HCT116 (cell line): ENCODE measurements at regions not wholly inside any gene's neighbourhood (a gene's known extent, or its start where the extent isn't known, plus 50 kb on each side); places are given as distances from the start of the nearest gene placed in this dataset.

Experiments
- EZH2phosphoT487 ChIP-seq: fragments of 200-600 bp; IDR thresholded peaks from 2 replicates; pipeline ENCODE4 v1.6.1; 2018; ENCODE audit warnings: antibody characterized with exemption, borderline replicate concordance
- FOSL1 ChIP-seq: IDR thresholded peaks from 2 replicates; pipeline ENCODE4 v1.6.1; 2012; ENCODE audit warnings: low read depth
- POLR2A ChIP-seq: IDR thresholded peaks from 2 replicates; pipeline ENCODE4 v1.7.0; 2011; ENCODE audit warnings: borderline replicate concordance; ENCODE audit not compliant: insufficient read depth, insufficient read length; ENCODE audit errors: extremely low read depth
- POLR2AphosphoS5 ChIP-seq: IDR thresholded peaks from 2 replicates; pipeline ENCODE4 v1.6.1; 2011; ENCODE audit warnings: mild to moderate bottlenecking, low read depth, low read length, moderate library complexity
- TF ChIP-seq, protein P1 (sequence below), 3 experiments: fragments of 200-600 bp in 1 of 3; sonication (generic) in 1 of 3; IDR thresholded peaks in 2 of 3; conservative IDR thresholded peaks in 1 of 3; 2 replicates each; pipeline ENCODE4 v1.5.1; 2012 to 2017; ENCODE audit warnings: low read depth in 2 of 3, low read length in 2 of 3, antibody characterized with exemption in 1 of 3, borderline replicate concordance in 1 of 3, control low read depth in 1 of 3, mild to moderate bottlenecking in 1 of 3, mixed read lengths in 1 of 3, mixed run types in 1 of 3, moderate library complexity in 1 of 3; ENCODE audit not compliant: insufficient read depth in 1 of 3
- TF ChIP-seq, protein P2 (sequence below): IDR thresholded peaks from 2 replicates; pipeline ENCODE4 v1.6.1; 2012
- TF ChIP-seq, protein P3 (sequence below): IDR thresholded peaks from 2 replicates; pipeline ENCODE4 v1.6.1; 2012

GRCh38 chr16:48442379-48442778, 57.2 kb upstream of the SIAH1 start:
- TF ChIP-seq, protein P1, sequence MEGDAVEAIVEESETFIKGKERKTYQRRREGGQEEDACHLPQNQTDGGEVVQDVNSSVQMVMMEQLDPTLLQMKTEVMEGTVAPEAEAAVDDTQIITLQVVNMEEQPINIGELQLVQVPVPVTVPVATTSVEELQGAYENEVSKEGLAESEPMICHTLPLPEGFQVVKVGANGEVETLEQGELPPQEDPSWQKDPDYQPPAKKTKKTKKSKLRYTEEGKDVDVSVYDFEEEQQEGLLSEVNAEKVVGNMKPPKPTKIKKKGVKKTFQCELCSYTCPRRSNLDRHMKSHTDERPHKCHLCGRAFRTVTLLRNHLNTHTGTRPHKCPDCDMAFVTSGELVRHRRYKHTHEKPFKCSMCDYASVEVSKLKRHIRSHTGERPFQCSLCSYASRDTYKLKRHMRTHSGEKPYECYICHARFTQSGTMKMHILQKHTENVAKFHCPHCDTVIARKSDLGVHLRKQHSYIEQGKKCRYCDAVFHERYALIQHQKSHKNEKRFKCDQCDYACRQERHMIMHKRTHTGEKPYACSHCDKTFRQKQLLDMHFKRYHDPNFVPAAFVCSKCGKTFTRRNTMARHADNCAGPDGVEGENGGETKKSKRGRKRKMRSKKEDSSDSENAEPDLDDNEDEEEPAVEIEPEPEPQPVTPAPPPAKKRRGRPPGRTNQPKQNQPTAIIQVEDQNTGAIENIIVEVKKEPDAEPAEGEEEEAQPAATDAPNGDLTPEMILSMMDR (IDR thresholded peaks at IDR 0.05 in 2 of 3, conservative IDR thresholded peaks at IDR 0.05 in 1 of 3; ENCODE audit: borderline replicate concordance in 1 of 3, insufficient read depth in 1 of 3, low read depth in 2 of 3, low read length in 2 of 3), result no peak
- TF ChIP-seq, protein P2, sequence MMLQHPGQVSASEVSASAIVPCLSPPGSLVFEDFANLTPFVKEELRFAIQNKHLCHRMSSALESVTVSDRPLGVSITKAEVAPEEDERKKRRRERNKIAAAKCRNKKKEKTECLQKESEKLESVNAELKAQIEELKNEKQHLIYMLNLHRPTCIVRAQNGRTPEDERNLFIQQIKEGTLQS, result no peak
- TF ChIP-seq POLR2A (no peak), FOSL1 (no peak), POLR2AphosphoS5 (no peak), EZH2phosphoT487 (no peak)
- TF ChIP-seq, protein P3, sequence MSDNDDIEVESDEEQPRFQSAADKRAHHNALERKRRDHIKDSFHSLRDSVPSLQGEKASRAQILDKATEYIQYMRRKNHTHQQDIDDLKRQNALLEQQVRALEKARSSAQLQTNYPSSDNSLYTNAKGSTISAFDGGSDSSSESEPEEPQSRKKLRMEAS, result no peak
